Right atrium auricular region (tissue), 2 donors: ENCODE measurements at regions not wholly inside any gene's neighbourhood (a gene's known extent, or its start where the extent isn't known, plus 50 kb on each side); places are given as distances from the start of the nearest gene placed in this dataset.
"Not testable (repeated sequence)": the region's sequence is repeated elsewhere in the genome, so short reads cannot be mapped to it uniquely, and the experiment has no call there.

Experiments used
- DNase-seq: peaks from one replicate; pipeline ENCODE4 v3.0.0-alpha.2; 2019; ENCODE audit warnings: low spot score
- H3K27ac ChIP-seq, 2 donors: fragments of 200-600 bp; sonication (generic); 1 replicate in 1 of 2; 2 replicates in 1 of 2; pipeline ENCODE4 v1.5.1; 2016 to 2019
- H3K27me3 ChIP-seq, 2 donors: fragments of 200-600 bp; sonication (generic); one replicate each; pipeline versions ENCODE4 v1.5.1 to v1.6.0; 2017 to 2019
- H3K36me3 ChIP-seq: fragments of 200-600 bp; sonication (generic); one replicate; pipeline ENCODE4 v1.5.1; 2016
- H3K4me1 ChIP-seq, 2 donors: fragments of 200-600 bp; sonication (generic); one replicate each; pipeline versions ENCODE4 v1.5.1 to v1.6.0; 2017 to 2019
- H3K4me3 ChIP-seq, 2 donors: fragments of 200-600 bp; sonication (generic); 1 replicate in 1 of 2; 2 replicates in 1 of 2; pipeline ENCODE4 v1.5.1; 2017 to 2019; ENCODE audit warnings: mild to moderate bottlenecking in 1 of 2, moderate library complexity in 1 of 2
- H3K9me3 ChIP-seq, 2 donors: fragments of 200-600 bp; sonication (generic); one replicate each; pipeline ENCODE4 v1.5.1; 2019
- CTCF ChIP-seq, 2 donors: fragments of 200-600 bp; sonication (generic); IDR thresholded peaks; one replicate each; pipeline ENCODE4 v1.5.1; 2019; ENCODE audit warnings: antibody characterized with exemption in 2 of 2

GRCh38 chr3:150327678-150328653, 80.1 kb upstream of the TSC22D2 start:
- no peaks in the 10 kb centered on the region for H3K36me3 ChIP-seq
- no peak overlapping the region for H3K27ac ChIP-seq
- no peaks in the 10 kb centered on the region for H3K4me1 ChIP-seq
- H3K27me3 ChIP-seq = no peaks in the 10 kb centered on the region
- no peak for DNase-seq
- H3K4me3 ChIP-seq = no peak overlapping the region
- TF ChIP-seq CTCF (IDR thresholded peaks at IDR 0.05) = no peak
- no peaks in the 10 kb centered on the region for H3K9me3 ChIP-seq

- TF ChIP-seq CTCF (IDR thresholded peaks at IDR 0.05) = no peak
- H3K4me1 ChIP-seq = no peaks in the 10 kb centered on the region
- no peak overlapping the region for H3K4me3 ChIP-seq
- no peaks in the 10 kb centered on the region for H3K27me3 ChIP-seq
- DNase-seq = no peak
- H3K9me3 ChIP-seq = no peaks in the 10 kb centered on the region
- H3K36me3 ChIP-seq = no peaks in the 10 kb centered on the region
- no peak overlapping the region for H3K27ac ChIP-seq
These were observed 83.3 kb upstream of the TSC22D2 start for GRCh38 chr3:150324788-150325187.

GRCh38 chr3:150324245-150324644, 83.9 kb upstream of the TSC22D2 start:
- Histone ChIP-seq H3K9me3 (no peaks in the 10 kb centered on the region), H3K4me3 (no peak overlapping the region), H3K4me1 (no peaks in the 10 kb centered on the region), H3K27me3 (no peaks in the 10 kb centered on the region), H3K36me3 (no peaks in the 10 kb centered on the region), H3K27ac (no peak overlapping the region)
- TF ChIP-seq CTCF (IDR thresholded peaks at IDR 0.05) = no peak
- no peak for DNase-seq

DNA sequence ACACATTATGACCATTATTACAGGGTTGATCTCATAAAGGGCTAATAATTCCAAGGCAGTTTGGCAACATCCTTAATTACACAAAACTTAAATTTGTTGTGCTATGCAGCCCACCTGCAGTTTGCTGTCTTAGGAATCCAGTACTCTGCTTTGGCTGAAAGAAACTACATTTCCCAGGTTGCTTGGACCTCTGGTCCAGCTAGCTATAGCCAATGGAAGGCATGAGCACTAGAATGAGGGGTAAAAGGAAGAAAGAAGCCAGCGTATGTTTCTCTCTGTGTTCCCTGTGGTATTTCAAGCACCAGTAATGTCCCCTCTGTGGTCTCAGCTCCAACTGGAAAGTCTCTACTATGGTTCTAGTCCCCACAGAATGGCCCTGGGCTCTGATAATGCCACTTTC, 84.3 kb upstream of the TSC22D2 start:
- Histone ChIP-seq H3K4me3 (no peak overlapping the region), H3K27me3 (no peaks in the 10 kb centered on the region), H3K4me1 (no peaks in the 10 kb centered on the region), H3K9me3 (no peaks in the 10 kb centered on the region), H3K27ac (no peak overlapping the region), H3K36me3 (no peaks in the 10 kb centered on the region)
- no peak for TF ChIP-seq CTCF (IDR thresholded peaks at IDR 0.05)
- DNase-seq = no peak

GRCh38 chr3:150323091-150323490, 85.0 kb upstream of the TSC22D2 start:
- not testable (repeated sequence) for H3K27me3 ChIP-seq, H3K9me3 ChIP-seq, DNase-seq, H3K4me1 ChIP-seq, H3K27ac ChIP-seq, H3K4me3 ChIP-seq, H3K36me3 ChIP-seq

GRCh38 chr3:150320971-150321370, 87.1 kb upstream of the TSC22D2 start:
- not testable (repeated sequence) for H3K4me3 ChIP-seq, H3K27me3 ChIP-seq, H3K36me3 ChIP-seq, DNase-seq, H3K9me3 ChIP-seq, H3K27ac ChIP-seq, H3K4me1 ChIP-seq

DNA sequence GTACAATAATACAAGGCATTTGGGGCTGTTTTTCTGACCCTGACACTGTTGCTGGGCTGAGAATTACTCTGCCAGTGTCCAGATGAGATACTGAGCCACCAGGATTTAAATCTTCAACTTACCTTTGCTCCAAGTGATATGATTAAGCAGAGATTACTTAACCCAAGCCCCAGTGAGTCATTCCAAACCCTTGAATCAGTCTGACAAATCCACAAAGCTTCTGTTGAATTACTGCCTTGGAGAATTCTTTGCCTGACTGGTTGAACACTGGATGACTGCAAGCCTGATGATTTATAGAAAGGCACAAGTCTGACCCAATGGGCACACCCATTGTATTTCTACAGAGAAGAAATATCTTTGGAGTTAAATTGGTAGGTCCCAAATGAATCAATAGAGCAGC, 88.2 kb upstream of the TSC22D2 start:
- Histone ChIP-seq H3K27me3 (no peaks in the 10 kb centered on the region), H3K4me1 (no peaks in the 10 kb centered on the region), H3K9me3 (no peaks in the 10 kb centered on the region), H3K36me3 (no peaks in the 10 kb centered on the region), H3K27ac (no peak overlapping the region), H3K4me3 (no peak overlapping the region)
- DNase-seq = no peak
- no peak for TF ChIP-seq CTCF (IDR thresholded peaks at IDR 0.05)
